ENCODE measurements at regions not wholly inside any gene's neighbourhood (a gene's known extent, or its start where the extent isn't known, plus 50 kb on each side); places are given as distances from the start of the nearest gene placed in this dataset.
"Not testable (repeated sequence)": the region's sequence is repeated elsewhere in the genome, so short reads cannot be mapped to it uniquely, and the experiment has no call there.

DNA sequence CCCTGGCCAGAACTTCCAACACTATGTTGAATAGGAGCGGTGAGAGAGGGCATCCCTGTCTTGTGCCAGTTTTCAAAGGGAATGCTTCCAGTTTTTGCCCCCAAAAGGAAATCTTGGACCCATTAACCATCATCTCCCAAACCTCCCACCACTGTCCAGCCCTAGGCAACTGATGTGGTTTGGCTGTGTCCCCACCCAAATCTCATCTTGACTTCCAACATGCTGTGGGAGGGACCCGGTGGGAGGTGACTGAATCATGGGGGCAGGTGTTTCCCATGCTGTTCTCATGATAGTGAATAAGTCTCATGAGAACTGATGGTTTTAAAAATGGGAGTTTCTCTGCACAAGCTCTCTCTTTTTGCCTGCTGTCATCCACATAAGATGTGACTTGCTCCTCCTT lies 119.1 kb upstream of the RMDN2 start:
- DNase-seq (ENCODE audit: low read depth) = not testable (repeated sequence)

- DNase-seq (ENCODE audit: low read depth) = no peak
These were observed 115.6 kb upstream of the RMDN2 start for GRCh38 chr2:37809525-37809924.

DNA sequence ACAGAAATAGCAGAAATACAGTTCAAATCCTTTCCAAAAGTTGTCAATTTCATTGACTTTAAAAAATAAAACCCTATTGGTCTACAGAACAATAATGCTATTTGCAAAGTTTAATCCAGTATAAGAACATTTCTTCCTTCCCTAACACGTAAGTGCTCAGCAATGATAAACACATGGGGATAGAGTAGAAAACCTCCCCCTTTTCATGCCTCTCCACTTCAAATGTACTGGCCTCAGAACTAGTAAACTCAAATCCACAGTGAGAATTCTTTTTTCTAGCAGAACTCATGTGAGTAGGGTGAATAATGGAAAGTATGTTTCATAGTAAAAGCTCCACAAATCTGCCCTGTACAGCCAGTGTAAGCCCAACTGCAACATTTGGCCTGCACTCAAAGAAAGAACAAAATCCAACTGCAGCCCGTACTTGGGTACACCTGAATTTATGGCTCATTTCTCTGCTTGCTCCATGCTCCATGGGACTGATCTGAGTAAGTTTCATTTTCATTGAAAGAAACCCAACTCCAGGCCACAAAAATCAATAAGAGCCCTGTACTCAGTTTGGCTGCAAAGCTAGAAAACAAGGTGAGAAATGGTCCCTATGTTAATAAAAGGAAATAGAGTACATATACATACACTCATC lies 115.0 kb upstream of the RMDN2 start:
- DNase-seq (ENCODE audit: low read depth) = no peak

DNA sequence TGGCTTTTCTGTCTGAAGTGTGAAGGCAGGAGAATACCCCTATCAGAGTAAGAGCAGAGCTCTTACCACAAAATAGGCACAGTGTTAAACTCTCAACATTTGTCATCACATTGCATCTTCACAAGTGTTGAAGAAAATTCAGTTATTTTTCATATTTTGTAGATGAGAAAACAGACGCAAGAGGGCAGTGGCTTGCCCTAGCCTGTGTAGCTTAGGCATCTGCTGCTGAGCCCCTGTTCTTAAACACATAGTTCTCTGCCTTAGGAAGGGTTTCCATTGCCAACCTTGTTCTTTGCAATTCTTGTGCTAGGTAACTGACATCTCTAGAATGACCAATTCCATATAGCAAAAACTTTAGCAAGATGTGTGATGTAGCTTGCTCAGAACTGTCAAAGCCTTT lies 112.7 kb upstream of the RMDN2 start:
- DNase-seq (ENCODE audit: low read depth) = no peak

- no peak for DNase-seq (ENCODE audit: low read depth)
These were observed 112.0 kb upstream of the RMDN2 start for GRCh38 chr2:37812941-37813730.

GRCh38 chr2:37816036-37816435 lies 109.1 kb upstream of the RMDN2 start:
- no peak for DNase-seq (ENCODE audit: low read depth)

- no peak for DNase-seq (ENCODE audit: low read depth)
These were observed 108.4 kb upstream of the RMDN2 start for GRCh38 chr2:37816686-37817085.

DNA sequence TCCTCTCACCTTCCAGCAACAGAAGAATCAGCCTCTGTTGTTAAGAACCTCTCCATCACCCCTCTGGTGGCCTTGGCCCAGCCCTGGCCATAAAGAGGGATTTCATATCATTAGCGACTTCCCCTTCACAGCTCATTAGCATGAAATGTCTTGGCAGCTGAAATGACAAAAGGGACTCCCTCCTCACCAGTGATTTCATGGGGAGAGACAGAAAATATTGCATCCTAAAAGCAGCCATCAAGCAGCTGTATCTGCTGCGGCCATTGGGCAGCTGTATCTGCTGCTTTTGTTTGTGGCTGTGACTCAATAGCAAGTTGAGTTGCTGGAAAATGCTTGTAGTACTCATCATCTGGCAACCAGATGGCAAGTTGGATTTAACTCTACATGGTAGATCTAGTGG lies 105.9 kb upstream of the RMDN2 start:
- no peak for DNase-seq (ENCODE audit: low read depth)

DNA sequence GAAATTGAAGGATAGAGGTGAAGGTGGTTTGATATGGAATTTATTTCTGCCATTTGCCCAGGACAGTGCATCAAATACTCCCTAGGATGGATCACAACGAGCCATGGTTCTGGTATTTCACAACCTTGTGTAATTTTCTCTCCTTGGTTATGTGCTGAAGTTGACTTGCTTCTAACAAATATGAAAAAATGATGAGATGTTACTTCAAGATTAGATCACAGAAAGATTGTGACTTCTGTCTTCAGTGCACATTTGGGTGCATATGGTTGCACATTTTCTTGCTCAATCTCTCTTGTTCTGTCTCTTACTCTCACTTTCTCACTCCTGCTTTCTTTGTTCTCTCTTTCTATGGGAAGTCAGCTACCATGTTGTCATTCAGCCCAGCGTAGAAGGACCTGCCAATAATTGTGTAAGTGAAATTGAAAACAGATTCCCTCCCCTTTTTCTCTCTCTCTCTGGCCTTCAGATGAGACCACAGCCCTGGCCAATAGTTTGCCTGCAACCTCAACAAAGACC lies 104.6 kb upstream of the RMDN2 start:
- DNase-seq (ENCODE audit: low read depth) = no peak

GRCh38 chr2:37825586-37825985 lies 99.5 kb upstream of the RMDN2 start:
- DNase-seq (ENCODE audit: low read depth) = no peak

- DNase-seq (ENCODE audit: low read depth) = no peak
These were observed 98.5 kb upstream of the RMDN2 start for GRCh38 chr2:37826611-37827010.

GRCh38 chr2:37827455-37827854 lies 97.6 kb upstream of the RMDN2 start:
- DNase-seq (ENCODE audit: low read depth) = no peak

DNA sequence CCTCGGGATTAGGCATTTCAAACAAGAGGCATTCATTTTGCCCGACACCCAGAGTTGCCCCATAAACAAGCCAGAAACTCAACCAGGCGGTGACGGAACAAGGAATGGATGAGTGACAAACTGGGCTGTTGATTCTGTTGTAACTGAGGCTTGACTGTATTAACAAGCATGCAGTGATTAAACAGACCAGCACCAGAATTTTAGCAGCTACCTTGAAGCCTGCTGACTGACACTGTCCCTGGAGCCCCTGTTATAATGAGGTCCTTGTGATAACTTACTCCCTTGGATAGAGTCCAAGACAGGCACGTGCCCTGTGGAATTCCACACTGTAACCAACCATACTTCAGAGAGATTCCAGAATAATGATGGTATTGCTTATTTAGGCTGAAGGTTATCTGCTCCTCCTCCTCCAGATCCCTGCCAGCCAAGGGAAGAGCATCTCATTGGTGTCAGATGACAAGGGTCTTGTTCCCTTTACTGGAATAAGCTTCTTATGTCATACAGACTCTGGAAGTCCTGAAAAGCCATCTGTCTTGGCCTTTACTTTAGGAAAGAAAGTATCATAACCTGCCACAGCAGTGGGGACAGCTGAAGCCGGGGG lies 97.1 kb upstream of the RMDN2 start:
- no peak for DNase-seq (ENCODE audit: low read depth)

DNA sequence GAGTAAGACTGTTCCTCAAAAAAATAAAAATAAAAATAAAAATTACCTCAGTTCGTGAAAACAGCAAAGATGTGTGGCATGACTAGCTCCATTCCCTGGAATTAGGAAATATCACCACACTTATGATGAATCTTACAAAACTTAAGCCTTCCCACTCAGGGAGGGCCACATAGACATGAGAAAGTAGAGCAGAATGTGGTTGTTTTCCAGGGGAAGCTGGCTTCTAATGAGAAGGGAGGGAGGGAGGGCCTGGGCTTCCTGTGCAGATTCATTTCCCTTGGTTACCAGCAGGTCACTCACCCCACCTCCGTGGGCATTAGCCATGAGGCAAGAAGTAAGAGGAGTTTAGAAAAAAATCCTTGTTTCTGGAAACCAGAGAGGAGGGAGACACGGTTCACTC lies 95.9 kb upstream of the RMDN2 start:
- DNase-seq (ENCODE audit: low read depth) = no peak

DNA sequence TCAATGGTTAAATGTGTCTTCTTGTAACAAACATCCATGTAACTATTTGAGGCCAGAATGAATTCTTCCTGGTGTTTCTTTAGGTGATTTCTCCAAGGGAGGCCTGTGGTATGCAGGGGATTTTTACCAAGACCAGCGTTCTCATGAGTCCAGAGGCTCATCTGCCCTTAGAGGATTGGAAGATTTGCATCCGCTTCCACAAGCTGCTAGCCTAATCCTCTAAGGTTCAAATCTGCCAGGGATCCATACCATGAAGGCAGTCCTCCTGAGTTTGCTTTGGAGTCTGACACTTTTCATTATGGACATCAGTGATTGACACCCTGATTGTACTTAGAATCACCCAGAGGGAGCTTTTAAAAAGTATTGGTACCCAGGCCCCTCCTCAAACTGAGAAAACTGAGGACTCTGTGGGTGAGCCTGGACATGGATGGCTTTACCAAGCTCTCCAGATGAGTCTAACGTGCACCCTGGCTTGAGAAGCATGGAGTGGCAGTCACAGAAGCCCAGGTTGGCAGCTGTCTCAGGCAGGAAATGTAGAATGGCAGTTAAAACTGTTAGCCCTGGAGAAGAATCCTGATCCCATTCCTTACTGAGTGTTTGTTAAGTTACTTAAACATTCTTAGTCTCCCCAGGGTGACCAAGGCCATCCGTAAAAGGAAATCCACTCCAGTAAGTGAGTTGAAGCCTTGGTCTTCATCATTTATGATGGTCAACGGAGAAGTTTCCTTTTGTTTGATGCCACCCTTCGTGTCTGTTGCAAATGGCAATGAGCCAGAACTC lies 95.3 kb upstream of the RMDN2 start:
- DNase-seq (ENCODE audit: low read depth) = no peak

GRCh38 chr2:37830636-37831035 lies 94.5 kb upstream of the RMDN2 start:
- DNase-seq (ENCODE audit: low read depth) = no peak

GRCh38 chr2:37831081-37831780 lies 93.9 kb upstream of the RMDN2 start:
- DNase-seq (ENCODE audit: low read depth) = no peak

DNA sequence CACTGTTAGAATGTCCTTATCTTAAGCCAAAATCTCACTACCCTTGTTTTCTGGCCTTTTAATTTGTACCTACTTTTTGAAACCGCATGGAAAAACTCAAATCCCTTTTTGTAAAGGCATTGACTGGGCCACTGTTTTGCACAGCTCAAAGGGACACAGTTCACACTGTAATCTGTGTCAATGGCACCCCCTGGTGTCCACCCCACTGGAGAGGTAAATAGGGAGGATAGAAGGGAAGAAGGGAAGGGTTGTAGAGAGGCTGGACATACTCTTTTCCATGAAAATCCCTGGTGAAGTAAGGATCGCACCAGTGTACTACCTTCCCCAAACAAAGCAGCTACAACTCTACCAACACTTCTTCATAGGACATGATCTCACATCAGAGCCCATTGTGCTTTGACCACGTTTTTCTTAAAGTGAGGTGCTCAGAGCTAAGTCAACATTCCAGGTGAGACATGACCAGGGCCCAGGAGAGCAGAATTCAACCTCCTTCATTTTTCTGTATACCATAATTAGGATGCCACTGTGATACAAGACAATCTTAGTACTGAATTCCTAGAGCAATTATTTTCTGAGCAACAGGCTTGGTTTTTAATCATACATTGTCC lies 92.4 kb upstream of the RMDN2 start:
- DNase-seq (ENCODE audit: low read depth) = peak; percentile 77

DNA sequence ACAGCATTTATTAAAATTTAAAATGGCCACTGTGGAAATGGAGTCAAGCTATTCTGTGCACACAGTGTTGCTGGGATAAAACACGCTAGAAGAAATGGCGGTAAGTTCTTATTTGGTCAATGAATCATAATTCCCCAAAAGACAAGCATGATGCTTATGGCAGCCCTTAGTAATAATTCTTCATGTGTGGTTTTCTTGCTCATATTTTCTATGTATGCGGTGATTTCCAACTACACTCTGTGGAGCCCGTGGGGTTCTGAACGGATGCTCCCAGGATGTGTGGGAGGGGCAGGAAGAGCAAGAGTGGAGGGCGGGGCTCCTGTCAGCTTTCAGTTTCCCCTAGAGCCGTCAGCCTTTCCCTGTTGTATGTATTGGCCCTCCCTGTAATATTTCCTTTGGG lies 91.7 kb upstream of the RMDN2 start:
- no peak for DNase-seq (ENCODE audit: low read depth)

GRCh38 chr2:37836270-37836669 lies 88.8 kb upstream of the RMDN2 start:
- DNase-seq (ENCODE audit: low read depth) = no peak

- DNase-seq (ENCODE audit: low read depth) = no peak
These were observed 88.4 kb upstream of the RMDN2 start for GRCh38 chr2:37836711-37837110.

Data from T follicular helper cell (primary cell).